GM21723 (cell line): ENCODE measurements at regions not wholly inside any gene's neighbourhood (a gene's known extent, or its start where the extent isn't known, plus 50 kb on each side); places are given as distances from the start of the nearest gene placed in this dataset.
A peak's percentile ranks its signal among the peaks of the same experiment; 100 is the strongest.
"Not testable (repeated sequence)": the region's sequence is repeated elsewhere in the genome, so short reads cannot be mapped to it uniquely, and the experiment has no call there.

Experiments
- ATAC-seq: cut with Tn5 transposase; IDR thresholded peaks from one replicate; pipeline ENCODE4 v1.9.1; 2021; ENCODE audit warnings: mild to moderate bottlenecking, moderate library complexity; ENCODE audit not compliant: unreplicated experiment

GRCh38 chr6:90374201-90374600 is 77.6 kb upstream of the BACH2 start:
- ATAC-seq, result no peak

GRCh38 chr6:90372885-90373284 is 76.2 kb upstream of the BACH2 start:
- ATAC-seq, result no peak

- ATAC-seq, result no peak
Measured at GRCh38 chr6:90372450-90372849, 75.8 kb upstream of the BACH2 start.

DNA sequence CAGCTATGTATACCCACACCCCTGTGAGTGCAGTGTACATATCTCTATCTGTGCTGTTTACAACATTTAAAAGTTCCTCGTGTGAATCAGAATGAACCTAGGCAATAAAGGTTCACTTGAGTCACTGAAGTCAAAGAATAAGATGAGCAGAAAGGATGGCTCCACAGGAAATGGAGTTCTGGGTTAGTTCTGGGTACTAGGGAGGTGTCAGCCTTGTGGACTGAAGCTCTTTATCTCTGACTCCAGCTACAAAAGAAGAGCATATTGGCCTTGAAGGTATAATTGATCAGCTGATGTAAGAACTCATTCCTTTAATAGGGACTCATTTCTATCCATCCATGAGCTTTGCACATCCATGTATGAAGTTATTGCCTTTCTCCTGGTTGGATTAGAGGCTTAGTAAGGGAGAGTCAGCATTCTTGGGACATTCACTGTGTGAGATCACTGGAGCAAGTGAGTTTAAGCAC is 73.9 kb upstream of the BACH2 start:
- ATAC-seq, result no peak

DNA sequence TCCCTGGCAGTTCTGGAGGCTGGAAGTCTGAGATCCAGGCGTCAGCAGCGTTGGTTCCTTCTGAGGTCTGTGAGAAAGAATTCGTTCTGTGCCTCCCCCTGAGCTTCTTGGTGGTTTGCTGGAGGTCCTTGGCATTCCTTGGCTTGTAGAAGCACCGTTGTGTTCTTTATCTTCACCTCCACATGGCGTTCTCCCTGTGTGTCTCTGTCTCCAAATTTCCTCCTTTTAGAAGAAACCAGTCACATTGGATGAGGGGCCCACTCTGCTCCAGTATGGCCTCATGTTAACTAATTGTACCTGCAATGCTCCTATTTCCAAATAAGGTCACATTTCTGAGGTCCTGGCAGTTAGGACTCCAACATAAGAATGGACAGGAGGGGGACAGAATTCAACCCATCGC is 73.0 kb upstream of the BACH2 start:
- no peak for ATAC-seq

DNA sequence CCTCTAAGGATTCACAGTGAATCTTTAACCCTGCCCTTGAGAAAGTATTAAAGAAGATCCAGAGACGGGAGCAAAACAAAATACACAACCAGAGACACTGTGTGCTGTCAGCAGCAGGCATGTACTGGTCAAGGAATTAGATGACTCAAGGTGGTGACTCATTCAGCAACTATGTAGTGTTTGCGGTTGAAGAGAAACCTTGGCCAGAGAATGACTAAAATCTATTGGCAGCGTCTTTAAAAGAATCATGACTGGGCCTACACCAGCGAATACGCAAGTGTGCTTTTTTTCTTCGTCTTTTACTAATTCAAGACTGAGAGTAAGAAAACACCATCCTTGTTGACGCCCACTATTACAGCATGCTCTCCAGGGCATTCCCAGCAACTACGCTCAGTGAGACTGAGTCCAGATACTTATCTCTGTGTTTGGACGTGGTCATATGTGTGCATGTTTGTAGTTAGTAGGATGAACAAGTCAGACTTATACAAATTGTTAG is 72.4 kb upstream of the BACH2 start:
- peak; percentile 99 for ATAC-seq

DNA sequence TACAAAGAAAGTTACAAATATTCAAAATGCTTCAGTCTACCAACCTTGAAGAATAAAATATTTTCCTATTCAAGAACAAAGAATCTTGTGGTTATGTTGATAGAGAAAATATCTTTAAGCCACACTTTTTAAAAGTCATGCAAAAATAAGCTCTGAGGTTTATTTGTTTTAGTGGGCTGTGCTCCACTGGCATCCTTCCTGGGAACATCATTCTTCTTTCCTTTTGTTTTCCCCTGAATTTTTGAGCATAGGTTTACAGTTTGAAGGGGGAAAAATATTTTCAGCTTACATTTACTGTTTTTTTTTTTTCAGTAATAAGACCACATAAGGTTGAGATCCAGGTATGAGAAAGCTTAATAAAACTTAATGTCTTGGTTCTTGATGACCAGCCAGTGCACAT is 72.0 kb upstream of the BACH2 start:
- no peak for ATAC-seq

DNA sequence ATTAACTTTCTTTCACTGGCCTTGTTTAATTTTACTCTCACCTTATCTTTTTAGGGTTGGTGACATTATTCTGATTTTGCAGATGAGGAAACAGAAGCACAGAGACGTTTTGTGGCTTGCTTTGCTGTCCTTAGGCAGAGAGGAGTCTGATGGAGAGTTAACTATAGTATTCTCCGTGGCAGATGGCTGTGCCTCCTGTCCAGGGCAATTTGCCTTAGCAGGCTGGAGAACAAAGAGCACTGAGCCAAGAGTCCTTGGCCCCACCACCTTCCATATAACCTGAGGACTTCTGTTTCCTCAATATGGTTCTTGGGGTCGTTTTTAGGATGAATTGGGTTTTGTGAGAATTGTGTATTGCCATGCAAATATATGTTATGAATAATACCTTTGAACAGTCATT is 71.4 kb upstream of the BACH2 start:
- ATAC-seq, result no peak

DNA sequence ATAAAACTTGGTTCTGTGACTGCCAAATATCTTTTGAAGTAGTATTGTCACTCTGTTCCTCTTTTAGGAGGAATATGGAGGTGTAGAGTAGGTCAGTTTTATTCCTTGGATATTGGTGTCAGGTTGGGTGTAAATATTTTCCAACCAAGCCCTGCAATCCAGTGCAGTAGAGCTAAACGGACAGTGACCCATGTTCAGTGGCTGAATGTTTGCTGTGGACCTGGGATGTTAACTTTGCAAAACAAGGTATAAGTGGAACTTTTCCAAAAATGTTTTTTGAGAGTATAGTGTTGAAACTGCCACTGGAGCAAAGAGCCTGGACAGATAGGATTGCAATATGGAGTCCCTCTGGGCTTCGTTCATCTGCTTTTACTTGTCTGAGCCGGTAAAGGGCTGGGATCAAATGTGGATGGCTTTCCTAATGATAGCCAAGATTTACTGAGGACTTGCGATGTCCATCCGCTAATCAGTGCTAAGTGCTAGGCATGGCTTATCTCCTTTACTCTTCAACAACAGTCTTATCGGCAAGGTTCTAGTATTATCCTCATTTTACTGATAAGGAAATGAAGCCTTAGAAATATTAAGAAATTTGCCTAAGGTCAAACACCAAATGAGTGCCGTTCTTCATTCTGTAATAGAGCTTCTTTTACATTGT is 69.0 kb upstream of the BACH2 start:
- ATAC-seq, result no peak

GRCh38 chr6:90365002-90365401 is 68.4 kb upstream of the BACH2 start:
- ATAC-seq, result no peak

GRCh38 chr6:90364286-90364685 is 67.6 kb upstream of the BACH2 start:
- no peak for ATAC-seq

DNA sequence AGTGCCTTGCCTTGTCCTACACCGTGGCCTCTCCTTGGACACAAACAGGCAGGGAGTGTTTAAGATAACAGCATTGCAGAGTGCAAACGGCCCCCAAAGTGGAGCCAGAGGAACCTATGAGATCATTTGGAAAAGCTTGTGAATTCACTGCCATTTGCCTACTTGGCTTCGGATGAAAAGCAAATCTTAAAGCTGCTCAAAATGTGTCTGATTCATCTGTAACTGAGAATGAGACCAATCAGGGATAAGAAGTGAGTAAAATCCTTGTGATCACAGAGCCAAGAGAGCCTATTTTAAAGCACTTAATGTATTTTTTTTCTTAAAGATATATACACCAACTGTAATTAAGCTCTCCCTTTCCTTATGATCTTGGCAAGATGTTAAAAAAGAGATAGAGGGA is 65.7 kb upstream of the BACH2 start:
- ATAC-seq, result no peak

DNA sequence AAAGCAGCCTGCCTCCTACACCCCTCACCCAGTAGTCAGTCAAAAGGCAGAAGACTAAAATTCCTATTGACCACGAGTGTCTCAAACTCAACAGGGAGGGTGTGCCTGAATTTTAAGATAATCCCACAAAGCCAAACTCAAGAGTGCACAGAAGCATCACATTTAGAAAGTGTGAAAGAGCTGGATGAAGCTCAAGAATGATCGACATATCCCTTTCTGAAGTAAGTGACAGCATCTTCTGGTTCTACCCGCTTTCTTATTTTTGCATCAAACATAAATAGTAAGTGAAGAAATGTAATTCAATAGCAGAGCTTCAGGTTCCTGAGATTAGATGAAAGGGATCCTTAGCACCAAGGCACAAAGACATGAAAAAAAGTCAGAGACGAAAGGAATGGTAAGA is 64.5 kb upstream of the BACH2 start:
- no peak for ATAC-seq

DNA sequence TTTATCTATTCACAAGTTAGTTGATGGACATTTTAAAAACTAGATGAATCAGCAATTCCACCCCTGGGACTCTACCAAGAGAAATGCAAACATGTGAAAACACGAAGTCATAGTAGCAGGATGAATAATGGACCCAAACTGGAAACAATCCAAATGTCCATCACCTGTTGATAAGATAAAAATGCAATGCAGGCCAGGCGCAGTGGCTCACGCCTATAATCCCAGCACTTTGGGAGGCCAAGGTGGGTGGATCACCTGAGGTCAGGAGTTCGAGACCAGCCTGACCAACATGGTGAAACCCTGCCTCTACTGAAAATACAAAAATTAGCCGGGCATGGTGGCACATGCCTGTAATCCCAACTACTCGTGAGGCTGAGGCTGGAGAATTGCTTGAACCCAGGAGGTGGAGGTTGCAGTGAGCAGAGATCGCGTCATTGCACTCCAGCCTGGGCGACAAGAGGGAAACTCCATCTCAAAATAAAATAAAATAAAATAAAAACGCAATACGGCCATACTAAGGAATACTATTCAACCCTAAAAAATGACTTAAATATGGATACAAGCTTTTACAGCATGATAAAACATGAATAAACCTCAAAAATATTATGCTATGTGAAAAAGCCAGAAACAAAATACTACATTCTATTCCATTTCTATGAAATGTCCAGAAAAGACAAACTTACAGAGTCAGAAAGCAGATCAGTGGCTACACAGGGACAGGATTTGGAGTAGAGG is 61.6 kb upstream of the BACH2 start:
- not testable (repeated sequence) for ATAC-seq

DNA sequence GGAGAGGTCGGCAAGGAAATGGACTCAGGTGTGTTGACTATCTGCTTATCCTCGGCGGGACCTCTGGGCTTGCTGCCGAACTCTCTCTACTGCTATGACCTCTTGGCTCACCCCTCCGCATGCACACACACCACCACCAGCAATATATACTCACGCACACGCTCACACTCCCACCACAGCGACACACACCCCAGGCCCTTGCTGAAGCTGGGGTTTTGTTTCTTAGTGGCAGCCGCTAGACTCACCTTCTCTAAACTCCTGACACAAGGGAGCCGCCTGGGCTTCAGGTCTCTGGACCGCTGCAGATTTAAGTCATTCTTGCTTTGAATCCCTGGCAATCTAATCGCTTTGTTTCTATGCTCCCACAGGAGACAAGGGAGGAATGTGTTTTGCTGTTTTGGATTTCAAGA is 59.4 kb upstream of the BACH2 start:
- ATAC-seq, result no peak

- ATAC-seq, result no peak
Measured at GRCh38 chr6:90354961-90355360, 58.3 kb upstream of the BACH2 start.

DNA sequence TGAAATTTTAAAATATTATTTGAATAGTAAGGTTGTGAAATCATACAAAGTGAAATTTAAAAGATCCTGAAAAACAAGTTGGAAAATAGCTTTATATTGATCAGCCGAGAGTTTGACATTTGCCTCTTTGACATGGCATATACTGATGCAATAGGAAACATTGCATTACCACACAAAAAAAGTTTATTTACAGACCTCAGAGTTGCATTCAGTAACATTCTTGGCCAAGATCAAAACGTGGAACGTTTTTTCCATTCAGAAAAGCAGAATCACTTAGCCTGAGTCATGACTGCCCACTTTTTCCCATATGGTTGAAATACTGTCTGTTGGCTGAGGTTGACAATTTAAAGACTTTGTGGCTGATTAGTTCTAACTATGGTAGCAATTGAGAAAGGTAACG is 55.1 kb upstream of the BACH2 start:
- ATAC-seq, result no peak

GRCh38 chr6:90350689-90351554 is 54.3 kb upstream of the BACH2 start:
- no peak for ATAC-seq

- ATAC-seq, result no peak
Measured at GRCh38 chr6:90347411-90347851, 50.8 kb upstream of the BACH2 start.

GRCh38 chr6:90346729-90347128 is 50.1 kb upstream of the BACH2 start:
- no peak for ATAC-seq
